ENCODE measurements at regions not wholly inside any gene's neighbourhood (a gene's known extent, or its start where the extent isn't known, plus 50 kb on each side); places are given as distances from the start of the nearest gene placed in this dataset.

- Histone ChIP-seq H3K36me3 (no peaks in the 10 kb centered on the region), H3K4me1 (no peaks in the 10 kb centered on the region), H3K27ac (no peak overlapping the region), H3K4me3 (no peak overlapping the region), H3K9me3 (no peaks in the 10 kb centered on the region), H3K27me3 (no peaks in the 10 kb centered on the region)
- intact Hi-C loops (cut with DNase I; ENCODE audit: low total_unique reads) = no loop called here
- DNase-seq (ENCODE audit: low spot score in 2 of 2) = no peak
- TF ChIP-seq POLR2A (IDR thresholded peaks at IDR 0.05) = no peak
- no peak for TF ChIP-seq POLR2AphosphoS5 (IDR thresholded peaks at IDR 0.05)
- TF ChIP-seq CTCF (IDR thresholded peaks at IDR 0.05) = no peak
These were observed 89.9 kb upstream of the TBL1XR1 start for GRCh38 chr3:177287231-177287630.

GRCh38 chr3:177290633-177291032 is 93.4 kb upstream of the TBL1XR1 start:
- Histone ChIP-seq H3K4me3 (no peak overlapping the region), H3K27ac (no peak overlapping the region), H3K4me1 (no peaks in the 10 kb centered on the region), H3K36me3 (no peaks in the 10 kb centered on the region), H3K9me3 (no peaks in the 10 kb centered on the region), H3K27me3 (no peaks in the 10 kb centered on the region)
- intact Hi-C loops (cut with DNase I; ENCODE audit: low total_unique reads) = no loop called here
- DNase-seq (ENCODE audit: low spot score in 2 of 2) = no peak
- TF ChIP-seq CTCF (IDR thresholded peaks at IDR 0.05) = no peak
- no peak for TF ChIP-seq POLR2AphosphoS5 (IDR thresholded peaks at IDR 0.05)
- no peak for TF ChIP-seq POLR2A (IDR thresholded peaks at IDR 0.05)

GRCh38 chr3:177294221-177294620 is 96.9 kb upstream of the TBL1XR1 start:
- Histone ChIP-seq H3K27me3 (no peaks in the 10 kb centered on the region), H3K27ac (no peak overlapping the region), H3K36me3 (no peaks in the 10 kb centered on the region), H3K9me3 (no peaks in the 10 kb centered on the region), H3K4me3 (no peak overlapping the region), H3K4me1 (no peaks in the 10 kb centered on the region)
- intact Hi-C loops (cut with DNase I; ENCODE audit: low total_unique reads) = no loop called here
- no peak for DNase-seq (ENCODE audit: low spot score in 2 of 2)
- TF ChIP-seq POLR2AphosphoS5 (IDR thresholded peaks at IDR 0.05) (no peak), POLR2A (IDR thresholded peaks at IDR 0.05) (no peak), CTCF (IDR thresholded peaks at IDR 0.05) (no peak)

GRCh38 chr3:177295116-177295515 is 97.8 kb upstream of the TBL1XR1 start:
- intact Hi-C loops (cut with DNase I; ENCODE audit: low total_unique reads) = no loop called here
- no peak for DNase-seq (ENCODE audit: low spot score in 2 of 2)
- Histone ChIP-seq H3K27me3 (no peaks in the 10 kb centered on the region), H3K36me3 (no peaks in the 10 kb centered on the region), H3K4me1 (no peaks in the 10 kb centered on the region), H3K4me3 (no peak overlapping the region), H3K27ac (no peak overlapping the region), H3K9me3 (no peaks in the 10 kb centered on the region)
- TF ChIP-seq POLR2A (IDR thresholded peaks at IDR 0.05) (no peak), POLR2AphosphoS5 (IDR thresholded peaks at IDR 0.05) (no peak), CTCF (IDR thresholded peaks at IDR 0.05) (no peak)

GRCh38 chr3:177299250-177299649 is 102.0 kb upstream of the TBL1XR1 start:
- no peak for DNase-seq (ENCODE audit: low spot score in 2 of 2)
- no peaks in the 10 kb centered on the region for H3K27me3 ChIP-seq
- no peaks in the 10 kb centered on the region for H3K4me1 ChIP-seq
- H3K4me3 ChIP-seq = no peak overlapping the region
- no peak overlapping the region for H3K27ac ChIP-seq
- TF ChIP-seq CTCF (IDR thresholded peaks at IDR 0.05) (no peak), POLR2AphosphoS5 (IDR thresholded peaks at IDR 0.05) (no peak), POLR2A (IDR thresholded peaks at IDR 0.05) (no peak)
- no peaks in the 10 kb centered on the region for H3K9me3 ChIP-seq
- intact Hi-C loops (cut with DNase I; ENCODE audit: low total_unique reads) = no loop called here
- H3K36me3 ChIP-seq = no peaks in the 10 kb centered on the region

Data from breast epithelium (tissue), 4 donors.